ENCODE measurements at regions not wholly inside any gene's neighbourhood (a gene's known extent, or its start where the extent isn't known, plus 50 kb on each side); places are given as distances from the start of the nearest gene placed in this dataset.
"Not testable (repeated sequence)": the region's sequence is repeated elsewhere in the genome, so short reads cannot be mapped to it uniquely, and the experiment has no call there.

GRCh38 chr15:35179739-35180138 is 94.6 kb upstream of the NANOGP8 start:
- Histone ChIP-seq H3K9me3 (peaks cover 0 to 3% (median 0%) of the 10 kb centered on the region in 11 donors), H3K4me1 (no peaks in the 10 kb centered on the region), H3K4me3 (no peak overlapping the region), H3K36me3 (no peaks in the 10 kb centered on the region), H3K27ac (no peak overlapping the region), H3K27me3 (no peaks in the 10 kb centered on the region)
- DNase-seq (no peak), ATAC-seq (no peak)
- WGBS, 2 donors: 88 to 93% methylated on average over 3 of the region's 3 CpGs
- intact Hi-C loops (cut with DNase I): no loop called here
- TF ChIP-seq CTCF (IDR thresholded peaks at IDR 0.05): no peak

GRCh38 chr15:35178186-35178585 is 93.1 kb upstream of the NANOGP8 start:
- H3K27me3 ChIP-seq; H3K36me3 ChIP-seq; DNase-seq; ATAC-seq; intact Hi-C loops (cut with DNase I); H3K4me3 ChIP-seq; H3K9me3 ChIP-seq; H3K27ac ChIP-seq; H3K4me1 ChIP-seq: not testable (repeated sequence)
- WGBS, 2 donors: 75 to 81% methylated on average over 1 of the region's 1 CpG

GRCh38 chr15:35174948-35175347 is 89.9 kb upstream of the NANOGP8 start:
- H3K27me3 ChIP-seq: no peaks in the 10 kb centered on the region
- intact Hi-C loops (cut with DNase I): no loop called here
- WGBS, 2 donors: 78 to 81% methylated on average over 3 of the region's 3 CpGs
- H3K36me3 ChIP-seq: no peaks in the 10 kb centered on the region
- H3K4me1 ChIP-seq: no peaks in the 10 kb centered on the region
- DNase-seq (no peak), ATAC-seq (no peak)
- no peak overlapping the region for H3K4me3 ChIP-seq
- TF ChIP-seq CTCF (IDR thresholded peaks at IDR 0.05): no peak
- H3K27ac ChIP-seq: no peak overlapping the region
- H3K9me3 ChIP-seq: peaks cover 0 to 3% (median 0%) of the 10 kb centered on the region in 11 donors

GRCh38 chr15:35173444-35174118 is 88.5 kb upstream of the NANOGP8 start:
- no peak for TF ChIP-seq CTCF (IDR thresholded peaks at IDR 0.05)
- 82% methylated on average over 4 of the region's 4 CpGs for WGBS, 2 donors
- H3K36me3 ChIP-seq: no peaks in the 10 kb centered on the region
- H3K4me1 ChIP-seq: no peaks in the 10 kb centered on the region
- DNase-seq (no peak), ATAC-seq (no peak)
- no peak overlapping the region for H3K27ac ChIP-seq
- no peaks in the 10 kb centered on the region for H3K27me3 ChIP-seq
- intact Hi-C loops (cut with DNase I): no loop called here
- no peak overlapping the region for H3K4me3 ChIP-seq
- peaks cover 0 to 3% (median 0%) of the 10 kb centered on the region in 11 donors for H3K9me3 ChIP-seq

- intact Hi-C loops (cut with DNase I): no loop called here
- DNase-seq: no peak
Observed at GRCh38 chr15:35170207-35170606, 85.1 kb upstream of the NANOGP8 start.

More at GRCh38 chr15:35170207-35170606, 85.1 kb upstream of the NANOGP8 start:
- Histone ChIP-seq H3K27ac (no peak overlapping the region), H3K4me1 (no peaks in the 10 kb centered on the region), H3K4me3 (no peak overlapping the region), H3K36me3 (no peaks in the 10 kb centered on the region), H3K27me3 (no peaks in the 10 kb centered on the region), H3K9me3 (no peaks in the 10 kb centered on the region)
- 78 to 84% methylated on average over 3 of the region's 3 CpGs for WGBS, 2 donors
- no peak for ATAC-seq
- no peak for TF ChIP-seq CTCF (IDR thresholded peaks at IDR 0.05)

Measured in heart right ventricle (tissue), 16 donors.